Gastrocnemius medialis (tissue), 4 donors: ENCODE measurements at regions not wholly inside any gene's neighbourhood (a gene's known extent, or its start where the extent isn't known, plus 50 kb on each side); places are given as distances from the start of the nearest gene placed in this dataset.

Experiments
- CTCF ChIP-seq, 5 experiments: fragments of 450-650 bp in 3 of 5; fragments of 200-600 bp in 2 of 5; sonication (generic) in 2 of 5; IDR thresholded peaks in 4 of 5; conservative IDR thresholded peaks in 1 of 5; 1 replicate in 4 of 5; 2 replicates in 1 of 5; pipeline ENCODE4 v1.5.1; 2016 to 2019; ENCODE audit warnings: antibody characterized with exemption in 5 of 5, mild to moderate bottlenecking in 3 of 5, moderate library complexity in 3 of 5
- POLR2A ChIP-seq, 2 donors: fragments of 450-650 bp; IDR thresholded peaks; one replicate each; pipeline ENCODE4 v1.6.1; 2017; ENCODE audit warnings: antibody characterized with exemption in 2 of 2, mild to moderate bottlenecking in 2 of 2, moderate library complexity in 2 of 2

GRCh38 chr2:12162269-12163247 lies 416.1 kb downstream of the LPIN1 start:
- TF ChIP-seq CTCF (IDR thresholded peaks at IDR 0.05 in 4 of 5, conservative IDR thresholded peaks at IDR 0.05 in 1 of 5) (no peak), POLR2A (IDR thresholded peaks at IDR 0.05) (no peak)
